Gastroesophageal sphincter (tissue), 4 donors: ENCODE measurements at regions not wholly inside any gene's neighbourhood (a gene's known extent, or its start where the extent isn't known, plus 50 kb on each side); places are given as distances from the start of the nearest gene placed in this dataset.

Experiments
- ATAC-seq: fragments of 150-250 bp; one replicate; pipeline ENCODE4 v1.9.1; 2016; ENCODE audit warnings: mild to moderate bottlenecking, moderate library complexity
- H3K27ac ChIP-seq, 4 donors: fragments of 200-600 bp; sonication (generic) in 3 of 4; 1 replicate in 3 of 4; 2 replicates in 1 of 4; pipeline ENCODE4 v1.5.1; 2016 to 2019
- H3K27me3 ChIP-seq: fragments of 200-600 bp; sonication (generic); one replicate; pipeline ENCODE4 v1.5.1; 2019
- H3K36me3 ChIP-seq, 2 donors: fragments of 200-600 bp; sonication (generic); one replicate each; pipeline ENCODE4 v1.5.1; 2019; ENCODE audit warnings: control low read depth in 1 of 2
- H3K4me1 ChIP-seq, 3 donors: fragments of 200-600 bp; sonication (generic); 1 replicate in 2 of 3; 2 replicates in 1 of 3; pipeline ENCODE4 v1.5.1; 2016 to 2019; ENCODE audit warnings: control low read depth in 2 of 3
- H3K4me3 ChIP-seq, 2 donors: fragments of 200-600 bp; sonication (generic); one replicate each; pipeline ENCODE4 v1.5.1; 2019; ENCODE audit warnings: mild to moderate bottlenecking in 1 of 2, moderate library complexity in 1 of 2
- H3K9me3 ChIP-seq, 3 donors: fragments of 200-600 bp; sonication (generic); one replicate each; pipeline ENCODE4 v1.5.1; 2017 to 2019; ENCODE audit warnings: control low read depth in 2 of 3
- CTCF ChIP-seq, 4 experiments: fragments of 200-600 bp in 2 of 4; fragments of 450-650 bp in 2 of 4; sonication (generic) in 1 of 4; IDR thresholded peaks; one replicate each; pipeline ENCODE4 v1.5.1; 2017 to 2019; ENCODE audit warnings: antibody characterized with exemption in 4 of 4, mild to moderate bottlenecking in 2 of 4, moderate library complexity in 2 of 4
- EP300 ChIP-seq: sonication (generic); formaldehyde crosslinking; IDR thresholded peaks from one replicate; pipeline ENCODE4 v1.6.1; 2017; ENCODE audit warnings: antibody characterized with exemption, mild to moderate bottlenecking
- POLR2A ChIP-seq, 2 donors: fragments of 450-650 bp; IDR thresholded peaks; one replicate each; pipeline ENCODE4 v1.6.1; 2017; ENCODE audit warnings: antibody characterized with exemption in 2 of 2, mild to moderate bottlenecking in 2 of 2, moderate library complexity in 1 of 2
- POLR2AphosphoS5 ChIP-seq: sonication (generic); formaldehyde crosslinking; IDR thresholded peaks from one replicate; pipeline ENCODE4 v1.6.1; 2017; ENCODE audit warnings: antibody characterized with exemption
- WGBS, 2 donors: methylation state at CpG; one replicate each; pipeline ENCODE4 v1.1.5; 2018; ENCODE audit warnings: low coverage in 1 of 2; 5-methylcytosine and 5-hydroxymethylcytosine counted together

- 84 to 100% methylated on average over 3 of the region's 3 CpGs for WGBS, 2 donors
- TF ChIP-seq EP300 (no peak), POLR2AphosphoS5 (no peak), CTCF (IDR thresholded peaks at IDR 0.05) (no peak)
- Histone ChIP-seq H3K4me1 (no peaks in the 10 kb centered on the region), H3K9me3 (no peaks in the 10 kb centered on the region), H3K27me3 (no peaks in the 10 kb centered on the region), H3K4me3 (no peak overlapping the region), H3K27ac (no peak overlapping the region), H3K36me3 (no peaks in the 10 kb centered on the region)
- ATAC-seq: no peak
Measured at GRCh38 chr4:58064653-58065052, 954.5 kb upstream of the IGFBP7 start.

- H3K36me3 ChIP-seq: no peaks in the 10 kb centered on the region
- H3K4me1 ChIP-seq: no peaks in the 10 kb centered on the region
- no peaks in the 10 kb centered on the region for H3K9me3 ChIP-seq
- H3K27me3 ChIP-seq: no peaks in the 10 kb centered on the region
- TF ChIP-seq CTCF (IDR thresholded peaks at IDR 0.05) (no peak), POLR2A (IDR thresholded peaks at IDR 0.05) (no peak), EP300 (no peak), POLR2AphosphoS5 (no peak)
- 77 to 92% methylated on average over 6 of the region's 6 CpGs for WGBS, 2 donors
- no peak overlapping the region for H3K27ac ChIP-seq
- H3K4me3 ChIP-seq: no peak overlapping the region
- ATAC-seq: no peak
Measured at GRCh38 chr4:58063404-58064160, 953.4 kb upstream of the IGFBP7 start.

- Histone ChIP-seq H3K27me3 (no peaks in the 10 kb centered on the region), H3K4me3 (no peak overlapping the region), H3K36me3 (no peaks in the 10 kb centered on the region), H3K4me1 (no peaks in the 10 kb centered on the region), H3K27ac (no peak overlapping the region), H3K9me3 (no peaks in the 10 kb centered on the region)
- no peak for TF ChIP-seq POLR2AphosphoS5
- TF ChIP-seq CTCF (IDR thresholded peaks at IDR 0.05): no peak
- TF ChIP-seq POLR2A (IDR thresholded peaks at IDR 0.05): no peak
- ATAC-seq: no peak
Measured at GRCh38 chr4:58061967-58062366, 951.8 kb upstream of the IGFBP7 start.

GRCh38 chr4:58050439-58050838, 940.3 kb upstream of the IGFBP7 start:
- Histone ChIP-seq H3K36me3 (no peaks in the 10 kb centered on the region), H3K27ac (no peak overlapping the region), H3K4me1 (no peaks in the 10 kb centered on the region), H3K9me3 (no peaks in the 10 kb centered on the region), H3K4me3 (no peak overlapping the region), H3K27me3 (no peaks in the 10 kb centered on the region)
- TF ChIP-seq POLR2A (IDR thresholded peaks at IDR 0.05) (no peak), POLR2AphosphoS5 (no peak), EP300 (no peak), CTCF (IDR thresholded peaks at IDR 0.05) (no peak)
- 85 to 96% methylated on average over 4 of the region's 4 CpGs for WGBS, 2 donors
- no peak for ATAC-seq

- no peaks in the 10 kb centered on the region for H3K27me3 ChIP-seq
- no peak for TF ChIP-seq POLR2A (IDR thresholded peaks at IDR 0.05)
- TF ChIP-seq CTCF (IDR thresholded peaks at IDR 0.05): no peak
- TF ChIP-seq EP300: no peak
- no peak for TF ChIP-seq POLR2AphosphoS5
- H3K4me1 ChIP-seq: no peaks in the 10 kb centered on the region
- H3K27ac ChIP-seq: no peak overlapping the region
- no peaks in the 10 kb centered on the region for H3K36me3 ChIP-seq
- 61 to 69% methylated on average over 2 of the region's 2 CpGs for WGBS, 2 donors
- no peaks in the 10 kb centered on the region for H3K9me3 ChIP-seq
- ATAC-seq: no peak
- H3K4me3 ChIP-seq: no peak overlapping the region
Measured at GRCh38 chr4:58048491-58048890, 938.3 kb upstream of the IGFBP7 start.
